WTC11 (cell line): ENCODE measurements at regions not wholly inside any gene's neighbourhood (a gene's known extent, or its start where the extent isn't known, plus 50 kb on each side); places are given as distances from the start of the nearest gene placed in this dataset.
"Not testable (repeated sequence)": the region's sequence is repeated elsewhere in the genome, so short reads cannot be mapped to it uniquely, and the experiment has no call there.

Source experiments
- CTCF ChIP-seq: fragments of 200-600 bp; IDR thresholded peaks from 2 replicates; pipeline ENCODE4 v1.8.0; 2022; ENCODE audit warnings: antibody characterized with exemption
- ELF4 ChIP-seq: sonication (generic); formaldehyde crosslinking; IDR thresholded peaks from 2 replicates; pipeline ENCODE4 v1.8.1; 2022; ENCODE audit warnings: low read depth, mild to moderate bottlenecking, moderate library complexity, missing genetic modification reagents
- FOXK1 ChIP-seq: sonication (generic); formaldehyde crosslinking; IDR thresholded peaks from 2 replicates; pipeline ENCODE4 v1.8.0; 2022; ENCODE audit warnings: mild to moderate bottlenecking, moderate library complexity, missing genetic modification reagents
- FOXP1 ChIP-seq: sonication (generic); formaldehyde crosslinking; IDR thresholded peaks from 2 replicates; pipeline ENCODE4 v1.8.0; 2022; ENCODE audit warnings: missing genetic modification reagents, mild to moderate bottlenecking, moderate library complexity, borderline replicate concordance
- GABPB1 ChIP-seq: sonication (generic); formaldehyde crosslinking; IDR thresholded peaks from 2 replicates; pipeline ENCODE4 v1.8.1; 2023; ENCODE audit warnings: mild to moderate bottlenecking, missing genetic modification reagents
- NR2C2 ChIP-seq: sonication (generic); formaldehyde crosslinking; IDR thresholded peaks from 2 replicates; pipeline ENCODE4 v1.8.0; 2022; ENCODE audit warnings: mild to moderate bottlenecking, missing genetic modification reagents
- NR3C1 ChIP-seq: sonication (generic); formaldehyde crosslinking; conservative IDR thresholded peaks from 2 replicates; pipeline ENCODE4 v1.8.1; 2023; ENCODE audit warnings: low read depth, mild to moderate bottlenecking, missing genetic modification reagents
- TCF7 ChIP-seq: sonication (generic); formaldehyde crosslinking; IDR thresholded peaks from 2 replicates; pipeline ENCODE4 v1.8.0; 2022; ENCODE audit warnings: mild to moderate bottlenecking, low read depth, missing genetic modification reagents, moderate library complexity
- TF ChIP-seq, protein P1 (sequence below): sonication (generic); formaldehyde crosslinking; IDR thresholded peaks from 2 replicates; pipeline ENCODE4 v1.8.1; 2022; ENCODE audit warnings: low read depth, missing genetic modification reagents, borderline replicate concordance

GRCh38 chr19:20276732-20277082 is 109.7 kb downstream of the ZNF486 start:
- not testable (repeated sequence) for TF ChIP-seq FOXP1 (CRISPR knock-in tag); GABPB1 (CRISPR knock-in tag); FOXK1 (CRISPR knock-in tag); NR3C1 (CRISPR knock-in tag); CTCF; TCF7 (CRISPR knock-in tag); NR2C2 (CRISPR knock-in tag); ELF4 (CRISPR knock-in tag)
- TF ChIP-seq, protein P1, sequence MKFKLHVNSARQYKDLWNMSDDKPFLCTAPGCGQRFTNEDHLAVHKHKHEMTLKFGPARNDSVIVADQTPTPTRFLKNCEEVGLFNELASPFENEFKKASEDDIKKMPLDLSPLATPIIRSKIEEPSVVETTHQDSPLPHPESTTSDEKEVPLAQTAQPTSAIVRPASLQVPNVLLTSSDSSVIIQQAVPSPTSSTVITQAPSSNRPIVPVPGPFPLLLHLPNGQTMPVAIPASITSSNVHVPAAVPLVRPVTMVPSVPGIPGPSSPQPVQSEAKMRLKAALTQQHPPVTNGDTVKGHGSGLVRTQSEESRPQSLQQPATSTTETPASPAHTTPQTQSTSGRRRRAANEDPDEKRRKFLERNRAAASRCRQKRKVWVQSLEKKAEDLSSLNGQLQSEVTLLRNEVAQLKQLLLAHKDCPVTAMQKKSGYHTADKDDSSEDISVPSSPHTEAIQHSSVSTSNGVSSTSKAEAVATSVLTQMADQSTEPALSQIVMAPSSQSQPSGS (CRISPR knock-in tag) = not testable (repeated sequence)
